Fibroblast of skin of left biceps (primary cell): ENCODE measurements at regions not wholly inside any gene's neighbourhood (a gene's known extent, or its start where the extent isn't known, plus 50 kb on each side); places are given as distances from the start of the nearest gene placed in this dataset.

ENCODE experiments used
- DNase-seq, 2 experiments: peaks; one replicate each; pipeline ENCODE4 v3.0.0-alpha.2; 2013; ENCODE audit warnings: low read depth in 2 of 2

DNA sequence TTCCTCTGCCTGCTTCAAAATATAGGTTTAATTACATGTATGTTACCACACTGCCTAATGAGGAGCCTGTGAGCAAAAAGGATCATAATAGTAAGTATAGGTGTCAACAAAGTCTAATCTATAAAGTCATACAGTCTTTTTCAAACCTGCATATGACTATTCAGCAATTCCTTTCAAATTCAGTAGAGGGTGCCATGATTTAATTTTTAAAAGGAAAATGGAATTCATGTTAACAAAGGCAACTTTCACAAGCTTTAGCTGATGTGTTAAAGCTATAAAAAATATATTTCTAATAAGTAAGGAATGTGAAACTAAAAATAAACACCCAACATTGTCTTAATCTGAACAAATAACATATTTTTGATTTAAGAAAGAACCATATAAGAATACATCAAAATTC is 52.1 kb downstream of the MPP7 start:
- DNase-seq = peak; percentile 7 to 9

DNA sequence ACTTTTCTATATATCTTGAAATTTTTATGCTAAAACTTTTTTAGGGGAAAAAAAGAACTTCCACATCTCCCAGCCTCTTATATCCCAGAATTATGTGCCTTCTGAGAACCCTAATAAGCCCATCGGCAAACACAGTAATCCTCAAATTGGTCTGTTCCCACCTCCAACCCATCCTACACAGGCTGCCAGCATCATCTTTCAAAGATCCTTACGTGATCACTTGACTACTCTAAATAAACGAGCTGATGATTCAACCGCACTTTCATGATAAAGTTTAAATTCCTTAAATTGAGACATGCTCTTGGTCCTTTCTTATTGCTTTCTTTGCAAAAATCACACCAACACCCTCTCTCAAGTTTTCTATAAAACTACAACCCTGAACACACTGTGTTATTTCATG is 52.5 kb downstream of the MPP7 start:
- no peak for DNase-seq

DNA sequence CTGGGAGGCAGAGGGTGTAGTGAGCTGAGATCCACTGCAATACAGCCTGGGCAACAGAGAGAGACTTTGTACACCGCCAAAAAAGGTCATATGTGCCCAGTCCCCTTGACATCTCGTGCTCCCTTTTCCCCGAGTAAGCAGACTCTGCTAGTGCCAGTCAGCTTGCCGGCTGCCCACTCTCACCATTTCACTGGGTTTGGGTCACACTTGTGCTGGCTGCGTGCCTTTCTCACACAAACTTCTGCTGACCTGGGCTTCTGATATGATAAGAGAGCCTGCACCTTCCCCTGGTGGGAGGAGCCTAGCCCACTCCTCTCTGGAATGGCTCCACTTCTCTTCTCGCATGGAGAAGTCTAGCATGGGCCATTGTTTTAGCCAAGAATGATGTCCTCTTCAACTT is 53.4 kb downstream of the MPP7 start:
- DNase-seq = no peak

DNA sequence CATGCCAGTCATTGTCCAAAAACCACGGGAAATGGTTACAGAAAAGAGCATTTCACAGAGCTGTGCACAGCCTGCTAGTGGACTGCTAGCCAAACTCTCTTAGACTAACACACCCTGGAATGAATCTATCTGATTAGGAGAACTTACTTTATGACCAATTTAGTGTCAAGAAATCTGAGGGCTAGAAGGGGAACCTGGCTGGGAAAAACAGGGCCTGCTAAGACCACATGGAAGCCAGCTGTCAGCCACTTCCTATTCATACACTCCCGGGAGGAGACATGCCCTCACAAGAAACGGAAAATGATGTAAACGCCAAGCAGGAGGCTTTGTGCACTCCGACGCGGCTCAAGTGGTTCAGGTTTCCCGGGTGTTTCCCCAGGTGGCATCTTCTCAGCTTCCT is 54.8 kb downstream of the MPP7 start:
- DNase-seq = peak; percentile 6 to 18

DNA sequence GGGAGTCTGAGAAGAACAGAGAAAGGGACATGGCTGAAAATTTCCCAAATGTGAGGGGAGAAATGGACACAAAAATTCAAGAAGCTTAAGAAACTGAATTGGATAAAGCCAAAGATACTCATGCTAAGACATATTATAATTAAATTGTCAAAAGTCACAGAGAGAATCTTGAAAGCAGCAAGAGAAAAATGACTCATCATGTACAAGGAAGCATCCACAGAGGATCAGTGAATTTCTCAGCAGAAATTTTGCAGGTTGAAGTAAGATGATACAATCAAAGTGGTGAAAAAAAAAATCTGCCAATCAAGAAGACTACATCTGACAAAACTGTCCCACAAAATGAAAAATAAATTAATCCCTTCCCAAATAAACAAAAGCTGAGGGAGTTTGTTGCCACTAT is 56.8 kb downstream of the MPP7 start:
- DNase-seq = no peak

DNA sequence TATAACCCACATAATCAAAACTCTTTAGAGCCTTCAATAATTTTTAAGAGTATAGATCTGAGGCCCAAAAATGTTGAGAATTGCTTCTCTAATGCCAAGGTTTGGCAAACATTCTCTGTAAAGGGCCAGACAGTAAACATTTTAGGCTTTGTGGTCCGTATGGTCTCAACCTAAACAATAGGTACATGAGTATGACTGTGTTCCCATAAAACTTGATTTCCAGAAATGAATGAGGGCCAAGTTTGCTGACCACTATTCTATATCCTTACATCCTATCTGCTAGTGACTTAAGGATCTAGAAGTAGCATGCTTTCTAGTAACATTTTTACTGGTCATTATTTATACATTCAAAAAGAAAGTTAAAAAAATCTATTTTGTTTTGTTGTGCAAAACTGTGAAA is 58.9 kb downstream of the MPP7 start:
- no peak for DNase-seq

DNA sequence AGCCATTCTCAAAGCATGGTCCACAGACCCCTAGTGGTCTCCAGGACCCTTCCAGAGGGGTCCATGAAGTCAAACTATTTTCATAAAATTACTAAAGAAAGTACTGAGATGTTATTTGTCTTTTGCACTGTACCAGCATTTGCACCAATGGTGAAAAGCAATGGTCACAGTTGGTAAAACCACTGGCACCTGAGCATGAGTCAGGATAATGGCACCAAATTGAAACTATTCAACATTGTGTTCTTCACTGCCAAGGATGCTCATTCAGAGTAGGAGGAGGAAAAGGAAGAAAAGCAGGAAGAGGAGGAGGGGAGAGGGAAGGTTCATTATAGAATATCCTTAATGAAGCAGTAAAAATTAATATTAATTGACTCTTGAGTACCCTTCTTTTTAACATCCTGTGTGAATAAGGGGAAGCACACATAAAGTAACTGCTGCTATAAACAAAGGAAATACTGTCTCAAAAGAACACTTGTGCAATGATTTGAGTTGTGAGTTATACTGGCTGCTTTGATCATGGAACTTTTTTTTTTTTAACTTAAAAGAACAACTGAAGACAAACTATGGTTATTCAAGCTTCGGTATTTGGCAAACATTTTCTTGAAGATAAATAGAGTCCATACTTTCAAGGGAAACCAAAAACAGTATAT is 60.2 kb downstream of the MPP7 start:
- DNase-seq = no peak

DNA sequence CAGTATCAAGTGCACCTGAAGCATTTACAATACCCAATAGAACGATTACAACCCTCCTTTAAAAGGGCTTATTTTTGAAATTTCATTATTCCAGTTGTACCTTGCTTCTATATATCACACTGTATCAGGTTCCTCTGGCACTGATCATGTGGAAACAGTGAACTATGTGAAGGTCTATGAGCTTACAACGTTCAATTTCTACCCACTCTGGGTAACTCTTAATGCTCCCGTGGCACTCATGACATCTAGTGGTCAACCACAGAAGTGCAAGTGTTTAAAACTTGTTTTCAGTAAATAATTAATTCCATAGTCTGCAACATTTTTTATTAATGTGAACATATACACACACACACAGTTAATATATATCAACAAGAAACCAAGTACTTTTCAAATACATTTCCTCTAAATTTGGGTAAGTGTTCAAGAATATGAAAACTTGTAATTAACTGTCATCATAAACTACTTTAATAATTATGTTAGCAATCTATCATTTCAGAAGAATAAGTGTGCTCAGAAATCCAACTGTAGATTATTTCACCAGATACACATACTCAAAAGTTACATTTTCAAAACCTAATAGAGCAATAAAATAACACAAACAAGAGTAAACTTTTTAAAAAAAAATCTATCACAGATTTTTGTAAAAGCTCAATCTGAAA is 61.0 kb downstream of the MPP7 start:
- DNase-seq = peak; percentile 31 to 37

DNA sequence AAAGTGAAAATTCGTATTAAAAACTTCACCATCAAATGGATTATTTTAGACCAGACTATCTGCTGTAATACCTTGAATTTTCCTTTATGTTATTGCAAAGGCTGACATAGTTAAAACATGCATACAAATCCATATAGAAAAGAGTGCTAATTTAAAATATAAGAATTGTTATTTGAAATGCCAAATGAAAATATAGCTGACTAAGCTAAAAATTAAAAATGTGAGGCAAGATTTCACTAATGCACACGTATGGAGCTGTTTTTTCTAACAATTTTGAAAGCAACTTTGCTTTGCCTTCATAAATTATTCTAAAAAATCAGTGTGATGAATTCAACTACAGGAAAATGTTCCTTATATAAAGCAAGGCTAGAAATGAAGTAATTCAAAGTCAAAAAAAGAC is 62.5 kb downstream of the MPP7 start:
- DNase-seq = no peak

DNA sequence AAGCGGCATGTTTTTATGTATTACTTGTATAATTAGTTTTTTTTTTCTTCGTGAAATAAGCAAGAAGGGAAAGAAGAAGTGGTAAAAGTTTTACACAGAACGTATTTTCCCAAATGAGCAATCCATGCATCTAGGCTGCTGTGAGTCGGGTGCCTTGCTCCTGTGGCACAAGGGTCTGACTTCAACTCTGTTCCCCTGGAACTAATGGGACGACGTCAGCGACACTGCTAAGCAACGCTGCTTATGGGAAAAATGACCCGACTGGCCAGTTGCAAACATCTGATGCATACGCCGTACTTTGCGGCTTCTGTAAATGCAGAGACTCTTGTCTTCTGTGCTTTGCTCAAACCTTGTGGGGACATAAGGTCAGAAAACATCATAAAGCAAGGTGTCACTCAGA is 66.3 kb downstream of the MPP7 start:
- no peak for DNase-seq

DNA sequence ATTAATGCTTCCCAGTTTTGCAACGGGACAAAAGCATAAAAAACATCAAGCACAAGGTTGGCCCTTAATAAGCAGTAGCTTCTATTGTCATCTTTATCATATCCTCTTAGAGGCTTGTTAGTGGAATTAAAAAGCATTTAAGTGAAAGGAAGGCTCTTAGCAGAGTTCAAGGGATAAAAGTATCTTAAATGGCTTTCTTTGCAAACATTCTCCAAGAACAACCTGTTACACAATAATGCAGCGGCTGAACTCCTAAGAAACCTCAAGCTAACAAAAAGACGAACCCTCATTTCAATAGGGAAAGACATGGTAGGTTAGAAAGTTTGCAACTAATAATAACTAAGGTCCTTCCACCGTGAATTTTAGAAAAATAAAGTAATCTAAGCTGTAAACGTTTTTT is 82.1 kb downstream of the MPP7 start:
- DNase-seq = no peak

DNA sequence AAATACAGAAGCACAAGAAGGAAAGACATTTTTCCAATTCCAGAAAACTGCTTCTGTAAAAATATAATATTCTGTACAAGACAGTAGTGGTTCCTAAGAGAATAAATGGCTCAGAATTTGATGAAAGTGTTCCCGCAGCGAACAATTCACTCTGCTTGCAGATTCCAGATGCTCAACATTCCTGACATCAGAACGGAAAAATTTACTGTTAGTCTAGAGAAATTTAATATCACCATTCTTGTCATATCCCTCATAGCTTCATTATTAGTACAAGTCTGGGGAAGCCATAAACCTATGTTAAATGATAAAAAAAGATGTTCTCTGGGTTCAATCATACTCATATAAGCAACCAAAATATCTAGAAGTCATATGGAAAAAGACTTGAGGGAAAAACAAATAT is 83.6 kb downstream of the MPP7 start:
- DNase-seq = peak; percentile 70 to 71

DNA sequence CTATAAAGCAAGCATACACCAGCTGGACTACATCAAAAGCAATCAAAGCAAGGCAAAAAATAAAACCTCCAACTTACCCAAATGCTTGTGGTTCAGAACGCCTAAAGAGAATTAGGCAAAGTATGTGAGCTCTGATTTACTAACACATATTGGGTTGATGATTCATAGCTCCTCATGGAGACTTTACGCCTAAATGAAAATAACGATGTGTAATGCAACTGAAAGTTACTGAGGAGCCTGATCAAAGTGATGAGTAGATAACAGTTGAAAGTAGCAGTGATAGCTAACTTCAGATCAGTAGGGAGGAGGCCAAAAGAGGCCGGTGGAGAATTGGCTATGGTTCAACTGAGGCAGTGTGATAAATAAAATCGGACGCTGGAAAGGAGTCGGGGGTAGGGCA is 85.0 kb downstream of the MPP7 start:
- peak; percentile 83 to 89 for DNase-seq

DNA sequence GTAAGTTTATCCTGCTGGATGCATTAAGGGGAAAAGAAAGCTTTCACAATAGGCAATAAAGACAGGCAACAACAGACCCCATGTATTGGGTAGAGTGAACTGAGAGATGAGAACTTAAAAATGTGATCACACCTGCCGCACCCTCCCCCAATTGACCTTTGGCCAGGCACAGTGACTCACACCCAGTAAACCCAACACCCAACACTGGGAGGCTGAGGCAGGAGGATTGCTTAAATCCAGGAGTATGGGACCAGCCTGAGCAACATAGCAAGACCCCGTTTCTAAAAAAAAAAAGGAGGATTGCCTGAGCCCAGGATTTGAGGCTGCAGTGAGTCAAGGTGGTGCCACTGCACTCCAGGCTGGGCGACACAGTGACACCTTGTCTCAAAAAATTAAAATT is 86.9 kb downstream of the MPP7 start:
- DNase-seq = no peak

DNA sequence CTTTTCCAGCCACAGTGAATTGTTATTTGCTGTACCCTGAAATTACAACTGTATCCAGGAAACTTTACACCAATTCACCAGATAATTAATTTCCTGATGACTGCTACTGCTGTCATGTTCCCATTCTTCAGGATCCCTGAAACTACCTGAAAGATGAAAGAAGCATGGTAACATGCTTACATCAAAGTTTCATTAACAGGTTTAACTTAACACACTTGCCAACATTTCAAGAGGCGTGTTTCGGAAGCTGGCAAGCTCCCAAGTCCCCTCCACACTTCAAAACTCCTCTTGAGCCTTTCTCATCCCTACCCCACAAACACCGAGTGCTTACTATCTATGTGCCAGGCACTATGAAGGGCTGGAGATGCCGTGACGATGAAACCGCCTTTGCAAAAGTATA is 88.6 kb downstream of the MPP7 start:
- DNase-seq = no peak

DNA sequence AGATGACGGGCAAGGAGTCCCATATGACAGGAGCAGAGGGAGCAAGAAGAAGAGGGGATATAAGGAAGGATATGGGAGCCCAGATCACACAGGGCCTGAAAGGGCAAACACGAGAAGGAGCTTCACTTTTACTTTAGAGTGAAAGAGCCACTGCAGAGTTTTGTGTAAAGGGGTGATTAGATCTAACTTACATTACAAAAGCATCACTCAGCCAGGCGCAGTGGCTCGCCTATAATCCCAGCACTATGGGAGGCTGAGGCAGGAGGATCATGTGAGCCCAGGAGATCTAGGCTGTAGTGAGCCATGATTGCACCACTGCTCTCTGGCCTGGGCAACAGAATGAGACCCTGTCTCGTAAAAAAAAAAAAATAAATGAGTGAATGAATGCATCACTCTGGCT is 91.1 kb downstream of the MPP7 start:
- no peak for DNase-seq

DNA sequence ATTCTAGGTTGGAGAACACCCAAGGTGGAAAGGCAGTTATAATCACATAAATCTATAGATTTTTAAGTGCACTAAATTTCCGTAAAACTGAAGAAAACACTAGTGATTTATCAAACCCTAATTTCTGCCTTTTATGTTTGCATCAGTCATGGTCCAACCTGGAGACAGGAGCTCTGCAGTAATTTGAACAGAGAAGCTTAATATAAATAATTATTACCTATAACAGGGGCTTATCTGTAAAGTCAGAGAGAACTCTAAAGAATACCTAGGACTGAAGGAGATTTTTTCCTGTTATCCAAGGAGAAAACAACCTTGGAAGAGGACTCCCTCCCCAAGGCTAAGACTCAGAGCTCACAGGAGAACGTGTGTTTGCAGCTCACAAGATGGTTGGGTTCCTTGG is 95.1 kb downstream of the MPP7 start:
- DNase-seq = no peak

DNA sequence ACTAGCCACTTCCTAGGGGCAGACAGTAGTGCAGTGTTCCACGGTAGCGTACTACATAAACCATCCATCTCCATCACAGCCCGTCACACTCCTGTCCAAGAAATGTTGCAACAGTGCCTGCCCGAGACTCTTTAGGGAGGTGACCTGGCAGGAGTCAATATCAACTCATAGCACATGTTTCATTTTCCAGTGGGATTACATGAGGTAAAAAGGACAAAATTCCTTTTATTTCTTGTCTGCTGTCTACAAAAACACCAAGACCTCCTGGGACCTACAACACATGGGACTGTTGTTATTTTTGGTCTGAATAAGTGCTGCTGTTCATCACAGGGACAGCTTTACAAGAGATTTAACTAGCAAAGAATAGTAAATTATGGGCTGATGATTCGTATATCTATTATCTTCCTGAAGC is 99.9 kb downstream of the MPP7 start:
- peak; percentile 39 to 47 for DNase-seq

DNA sequence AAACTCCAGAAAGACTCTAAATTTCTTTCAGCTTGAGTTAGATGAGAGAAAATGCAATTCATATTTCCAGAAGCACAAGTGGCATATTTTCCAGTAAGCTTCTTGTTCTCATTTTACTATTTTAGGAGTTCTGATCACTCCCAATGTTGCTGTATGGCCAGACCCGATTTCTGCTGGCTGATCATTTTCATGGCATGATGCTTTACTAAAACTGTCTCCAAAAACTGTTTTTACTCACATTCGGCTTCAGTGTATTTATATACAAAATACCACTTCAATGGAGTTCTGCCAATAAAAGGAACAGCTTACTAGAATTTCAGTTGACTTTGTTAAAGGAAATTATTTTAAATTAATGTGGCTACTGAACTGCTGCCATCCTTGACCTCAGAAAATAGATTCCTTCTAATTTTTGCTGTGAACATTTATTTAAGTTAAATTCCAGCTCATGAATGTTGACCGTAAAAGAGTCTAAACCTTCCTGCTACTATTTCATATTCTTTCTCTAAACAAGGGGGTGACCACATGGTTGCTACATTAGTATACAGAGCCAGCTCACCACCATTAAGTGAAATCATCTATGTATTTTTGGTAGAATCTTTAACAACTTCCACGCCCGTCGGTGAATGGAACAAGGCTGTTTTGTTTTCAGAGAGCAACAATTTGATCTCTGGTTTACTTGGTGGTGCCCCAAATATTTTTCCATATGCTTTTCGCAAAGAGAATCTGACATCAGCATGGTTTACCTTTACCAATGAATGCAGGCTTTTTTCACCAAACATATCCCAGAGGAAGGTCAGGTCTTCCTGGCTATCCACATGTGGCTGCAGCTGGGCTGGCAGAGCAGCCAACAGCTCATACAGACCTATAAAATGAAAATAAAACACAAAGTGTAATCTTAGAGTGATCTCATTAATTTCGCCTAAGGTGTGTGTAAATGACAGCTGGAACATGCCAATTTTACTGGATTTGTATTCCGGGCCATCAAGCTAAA is 101.2 kb downstream of the MPP7 start:
- no peak for DNase-seq

DNA sequence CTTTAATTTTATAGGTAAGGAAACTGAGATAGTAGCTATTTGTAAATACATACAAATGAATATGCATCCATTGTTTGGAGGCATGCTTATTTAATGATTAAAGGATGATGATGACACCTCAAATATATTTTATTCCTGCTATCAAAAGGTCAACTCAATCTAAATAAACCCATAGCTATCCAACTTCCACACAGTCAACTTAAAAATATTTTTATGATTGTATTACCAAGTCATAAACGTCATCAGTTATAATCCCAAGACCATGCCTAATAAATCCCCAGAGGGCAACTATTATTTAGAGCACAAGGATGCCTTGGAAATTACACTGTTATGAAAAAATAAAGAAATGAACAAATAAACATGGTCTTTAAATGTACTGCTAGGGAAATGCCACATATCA is 102.1 kb downstream of the MPP7 start:
- DNase-seq = no peak

DNA sequence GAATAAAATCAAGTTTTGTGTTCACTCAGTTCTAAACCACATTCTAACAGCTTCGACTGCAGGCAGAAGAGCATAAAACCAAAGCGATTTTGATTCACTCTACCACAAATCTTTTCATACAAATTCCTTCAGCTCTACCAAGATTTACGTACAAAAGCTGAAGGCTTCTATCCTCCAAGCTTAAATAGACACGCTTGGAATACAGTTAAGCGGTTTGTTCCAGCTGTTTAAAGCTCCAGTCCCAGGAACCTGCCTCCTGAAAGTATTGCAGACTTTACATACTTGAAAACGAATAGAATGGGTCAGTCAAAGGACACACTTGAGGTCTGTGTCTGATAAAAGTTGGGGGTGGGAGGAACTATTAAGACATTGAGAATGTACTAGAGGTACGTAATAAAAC is 102.9 kb downstream of the MPP7 start:
- DNase-seq = no peak

DNA sequence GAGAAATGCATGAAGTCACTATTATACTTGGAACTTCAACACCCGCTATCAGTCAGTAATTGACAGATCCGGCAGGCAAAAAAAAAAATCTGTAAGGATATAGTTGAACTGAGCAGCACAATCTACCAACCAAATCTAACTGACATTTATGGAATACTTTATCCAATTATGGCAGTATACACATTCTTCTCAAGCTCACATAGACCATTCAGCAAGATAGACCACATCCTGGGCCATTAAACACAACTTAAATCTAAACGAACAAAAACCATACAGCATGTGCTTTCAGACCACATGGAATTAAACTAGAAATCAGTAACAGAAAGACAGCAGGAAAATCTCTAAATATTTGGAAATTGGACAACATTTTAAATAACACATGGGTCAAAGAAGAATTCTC is 112.7 kb downstream of the MPP7 start:
- no peak for DNase-seq

DNA sequence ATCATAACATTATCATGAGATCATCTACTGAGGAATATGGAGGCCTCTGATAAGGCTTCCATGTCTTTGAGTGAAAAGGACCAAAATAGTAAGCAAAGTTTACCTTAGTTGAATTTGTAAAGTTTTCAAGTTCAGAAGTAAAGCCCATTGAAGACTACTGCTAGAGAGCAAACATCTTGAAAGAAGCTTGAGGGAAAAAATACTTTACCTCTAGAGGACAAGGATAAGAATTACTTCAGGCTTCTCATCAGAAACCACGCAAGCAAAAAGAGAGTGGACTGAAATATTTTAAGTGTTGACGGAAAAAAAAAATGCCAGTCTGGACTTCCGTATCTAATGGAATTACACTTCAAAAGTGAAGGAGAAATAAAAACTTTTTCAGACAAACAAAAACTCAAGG is 114.3 kb downstream of the MPP7 start:
- no peak for DNase-seq
